Stimulated activated naive CD8-positive, alpha-beta T cell treated with anti-CD3 and anti-CD28 coated beads, Interleukin-15, amount 100 ng/mL, for 72 hours (primary cell): ENCODE measurements at regions not wholly inside any gene's neighbourhood (a gene's known extent, or its start where the extent isn't known, plus 50 kb on each side); places are given as distances from the start of the nearest gene placed in this dataset.
A peak's percentile ranks its signal among the peaks of the same experiment; 100 is the strongest.

Experiments
- ATAC-seq: fragments of 150-1000 bp; cut with Tn5 transposase; 2 replicates; pipeline ENCODE4 v1.10.0; 2021; ENCODE audit warnings: mild to moderate bottlenecking, moderate library complexity
- DNase-seq, 2 donors: peaks; one replicate each; pipeline ENCODE4 v3.0.0; 2021 to 2022
- H3K27ac Mint-ChIP-seq, 2 donors: one replicate each; pipeline ENCODE4 v1.8.0; 2022; ENCODE audit warnings: mild to moderate bottlenecking in 2 of 2, mixed read lengths in 2 of 2, moderate library complexity in 2 of 2
- H3K27me3 Mint-ChIP-seq: one replicate; pipeline ENCODE4 v1.8.0; 2022; ENCODE audit warnings: mixed read lengths
- H3K4me1 Mint-ChIP-seq: one replicate; pipeline ENCODE4 v1.8.0; 2022; ENCODE audit warnings: mild to moderate bottlenecking, mixed read lengths
- H3K4me3 Mint-ChIP-seq, 2 donors: one replicate each; pipeline ENCODE4 v1.8.0; 2022; ENCODE audit warnings: mild to moderate bottlenecking in 2 of 2, mixed read lengths in 2 of 2, moderate library complexity in 1 of 2
- H3K9me3 Mint-ChIP-seq, 2 donors: one replicate each; pipeline ENCODE4 v1.8.0; 2022; ENCODE audit warnings: mixed read lengths in 2 of 2

- DNase-seq (no peak), ATAC-seq (no peak)
- no peak overlapping the region for H3K27ac Mint-ChIP-seq
- H3K27me3 Mint-ChIP-seq: no peaks in the 10 kb centered on the region
- no peak overlapping the region for H3K4me3 Mint-ChIP-seq
- H3K4me1 Mint-ChIP-seq: peaks cover 16% of the 10 kb centered on the region
- H3K9me3 Mint-ChIP-seq: no peaks in the 10 kb centered on the region
These were observed 127.9 kb upstream of the DYRK2 start for GRCh38 chr12:67520606-67521005.

- DNase-seq: no peak
- Mint-ChIP-seq H3K27ac (no peak overlapping the region), H3K4me3 (no peak overlapping the region), H3K27me3 (no peaks in the 10 kb centered on the region), H3K4me1 (peaks cover 17% of the 10 kb centered on the region), H3K9me3 (no peaks in the 10 kb centered on the region)
- ATAC-seq: no peak
These were observed 126.3 kb upstream of the DYRK2 start for GRCh38 chr12:67522222-67522621.

- H3K27me3 Mint-ChIP-seq: no peaks in the 10 kb centered on the region
- H3K27ac Mint-ChIP-seq: no peak overlapping the region
- H3K4me3 Mint-ChIP-seq: no peak overlapping the region
- no peak for DNase-seq
- H3K9me3 Mint-ChIP-seq: no peaks in the 10 kb centered on the region
- ATAC-seq: no peak
- peaks cover 15% of the 10 kb centered on the region for H3K4me1 Mint-ChIP-seq
These were observed 125.0 kb upstream of the DYRK2 start for GRCh38 chr12:67523538-67523937.

- no peaks in the 10 kb centered on the region for H3K27me3 Mint-ChIP-seq
- peaks cover 28% of the 10 kb centered on the region for H3K4me1 Mint-ChIP-seq
These were observed 123.5 kb upstream of the DYRK2 start for GRCh38 chr12:67524861-67525616.

GRCh38 chr12:67525617-67525884 is 123.0 kb upstream of the DYRK2 start:
- H3K9me3 Mint-ChIP-seq: peaks cover 0 to 9% of the 10 kb centered on the region in 2 donors
- H3K27me3 Mint-ChIP-seq: no peaks in the 10 kb centered on the region
- H3K27ac Mint-ChIP-seq: no peak overlapping the region
- no peak overlapping the region for H3K4me3 Mint-ChIP-seq
- ATAC-seq: no peak
- H3K4me1 Mint-ChIP-seq: peaks cover 30% of the 10 kb centered on the region
- no peak for DNase-seq

More at GRCh38 chr12:67524861-67525616, 123.5 kb upstream of the DYRK2 start:
- Mint-ChIP-seq H3K27ac (no peak overlapping the region), H3K4me3 (no peak overlapping the region), H3K9me3 (peaks cover 0 to 6% of the 10 kb centered on the region in 2 donors)
- ATAC-seq (no peak), DNase-seq (no peak)

GRCh38 chr12:67526129-67526528 is 122.4 kb upstream of the DYRK2 start:
- H3K27ac Mint-ChIP-seq: no peak overlapping the region
- DNase-seq (no peak), ATAC-seq (no peak)
- H3K27me3 Mint-ChIP-seq: no peaks in the 10 kb centered on the region
- peaks cover 30% of the 10 kb centered on the region for H3K4me1 Mint-ChIP-seq
- peaks cover 0 to 9% of the 10 kb centered on the region in 2 donors for H3K9me3 Mint-ChIP-seq
- H3K4me3 Mint-ChIP-seq: no peak overlapping the region

- Mint-ChIP-seq H3K4me1 (peaks cover 22% of the 10 kb centered on the region), H3K27ac (no peak overlapping the region), H3K27me3 (no peaks in the 10 kb centered on the region), H3K9me3 (peaks cover 0 to 9% of the 10 kb centered on the region in 2 donors), H3K4me3 (no peak overlapping the region)
- no peak for ATAC-seq
- DNase-seq: no peak
These were observed 117.5 kb upstream of the DYRK2 start for GRCh38 chr12:67531051-67531450.

GRCh38 chr12:67531501-67531900 is 117.0 kb upstream of the DYRK2 start:
- Mint-ChIP-seq H3K4me1 (peaks cover 18% of the 10 kb centered on the region), H3K27me3 (no peaks in the 10 kb centered on the region), H3K27ac (no peak overlapping the region), H3K4me3 (no peak overlapping the region), H3K9me3 (peaks cover 0 to 9% of the 10 kb centered on the region in 2 donors)
- no peak for ATAC-seq
- no peak for DNase-seq

- DNase-seq: no peak
- no peak overlapping the region for H3K27ac Mint-ChIP-seq
- H3K9me3 Mint-ChIP-seq: peaks cover 0 to 9% of the 10 kb centered on the region in 2 donors
- no peak overlapping the region for H3K4me3 Mint-ChIP-seq
- peaks cover 15% of the 10 kb centered on the region for H3K4me1 Mint-ChIP-seq
- no peak for ATAC-seq
- no peaks in the 10 kb centered on the region for H3K27me3 Mint-ChIP-seq
These were observed 115.4 kb upstream of the DYRK2 start for GRCh38 chr12:67533159-67533558.

GRCh38 chr12:67534046-67534445 is 114.5 kb upstream of the DYRK2 start:
- Mint-ChIP-seq H3K9me3 (peaks cover 0 to 9% of the 10 kb centered on the region in 2 donors), H3K27me3 (no peaks in the 10 kb centered on the region), H3K27ac (no peak overlapping the region), H3K4me3 (no peak overlapping the region), H3K4me1 (peaks cover 12% of the 10 kb centered on the region)
- DNase-seq: no peak
- ATAC-seq: no peak

GRCh38 chr12:67534681-67535080 is 113.9 kb upstream of the DYRK2 start:
- ATAC-seq (no peak), DNase-seq (no peak)
- Mint-ChIP-seq H3K4me3 (no peak overlapping the region), H3K4me1 (peaks cover 6% of the 10 kb centered on the region), H3K27ac (no peak overlapping the region), H3K9me3 (peaks cover 0 to 6% of the 10 kb centered on the region in 2 donors), H3K27me3 (no peaks in the 10 kb centered on the region)

- H3K9me3 Mint-ChIP-seq: peaks cover 0 to 1% of the 10 kb centered on the region in 2 donors
- ATAC-seq: no peak
- H3K27ac Mint-ChIP-seq: no peak overlapping the region
These were observed 113.4 kb upstream of the DYRK2 start for GRCh38 chr12:67535176-67535575.

GRCh38 chr12:67535971-67536370 is 112.6 kb upstream of the DYRK2 start:
- H3K27ac Mint-ChIP-seq: no peak overlapping the region

More at GRCh38 chr12:67535176-67535575, 113.4 kb upstream of the DYRK2 start:
- H3K4me3 Mint-ChIP-seq: no peak overlapping the region
- DNase-seq: no peak
- H3K27me3 Mint-ChIP-seq: no peaks in the 10 kb centered on the region
- H3K4me1 Mint-ChIP-seq: peaks cover under 1% of the 10 kb centered on the region

GRCh38 chr12:67539329-67539728 is 109.2 kb upstream of the DYRK2 start:
- no peak for DNase-seq
- H3K4me3 Mint-ChIP-seq: no peak overlapping the region
- no peak for ATAC-seq
- peaks cover 21% of the 10 kb centered on the region for H3K4me1 Mint-ChIP-seq
- H3K9me3 Mint-ChIP-seq: no peaks in the 10 kb centered on the region
- no peaks in the 10 kb centered on the region for H3K27me3 Mint-ChIP-seq
- H3K27ac Mint-ChIP-seq: no peak overlapping the region

More at GRCh38 chr12:67535971-67536370, 112.6 kb upstream of the DYRK2 start:
- no peaks in the 10 kb centered on the region for H3K27me3 Mint-ChIP-seq
- DNase-seq: no peak
- H3K4me3 Mint-ChIP-seq: no peak overlapping the region
- peaks cover 3% of the 10 kb centered on the region for H3K4me1 Mint-ChIP-seq
- no peak for ATAC-seq
- no peaks in the 10 kb centered on the region for H3K9me3 Mint-ChIP-seq

GRCh38 chr12:67539946-67540345 is 108.6 kb upstream of the DYRK2 start:
- H3K27ac Mint-ChIP-seq: no peak overlapping the region
- H3K9me3 Mint-ChIP-seq: no peaks in the 10 kb centered on the region
- DNase-seq: no peak
- no peak for ATAC-seq
- H3K4me1 Mint-ChIP-seq: peaks cover 22% of the 10 kb centered on the region
- no peaks in the 10 kb centered on the region for H3K27me3 Mint-ChIP-seq
- H3K4me3 Mint-ChIP-seq: no peak overlapping the region

GRCh38 chr12:67540920-67541624 is 107.5 kb upstream of the DYRK2 start:
- DNase-seq (no peak), ATAC-seq (peak; percentile 73)
- Mint-ChIP-seq H3K27me3 (no peaks in the 10 kb centered on the region), H3K4me1 (peaks cover 27% of the 10 kb centered on the region), H3K9me3 (no peaks in the 10 kb centered on the region), H3K27ac (no peak overlapping the region), H3K4me3 (peak overlapping the region in 1 of 2 donors; percentile 2)
